Loucy (cell line): ENCODE measurements at regions not wholly inside any gene's neighbourhood (a gene's known extent, or its start where the extent isn't known, plus 50 kb on each side); places are given as distances from the start of the nearest gene placed in this dataset.

ENCODE experiments used
- H2AFZ ChIP-seq: fragments of 200-600 bp; sonication (generic); 2 replicates; pipeline ENCODE4 v1.6.0; 2016; ENCODE audit warnings: antibody characterized with exemption, mild to moderate bottlenecking, low read length, moderate library complexity
- H3F3A ChIP-seq: fragments of 200-600 bp; 2 replicates; pipeline ENCODE4 v1.6.0; 2016; ENCODE audit warnings: antibody characterized with exemption, low read depth, mild to moderate bottlenecking
- H3K27me3 ChIP-seq: fragments of 200-600 bp; sonication (generic); 2 replicates; pipeline ENCODE4 v1.6.1; 2014; ENCODE audit warnings: low read length, mild to moderate bottlenecking; ENCODE audit not compliant: insufficient read depth, poor library complexity, severe bottlenecking
- H3K36me3 ChIP-seq: fragments of 200-600 bp; sonication (generic); 2 replicates; pipeline ENCODE4 v1.6.1; 2016; ENCODE audit warnings: low read length; ENCODE audit not compliant: insufficient read depth
- H3K4me1 ChIP-seq: fragments of 200-600 bp; sonication (generic); 2 replicates; pipeline ENCODE4 v1.5.1; 2014; ENCODE audit warnings: low read length, mild to moderate bottlenecking; ENCODE audit not compliant: insufficient read depth, poor library complexity, severe bottlenecking
- H3K4me2 ChIP-seq: fragments of 200-600 bp; sonication (generic); 2 replicates; pipeline ENCODE4 v1.6.0; 2014; ENCODE audit warnings: antibody characterized with exemption, low read length, low read depth, mild to moderate bottlenecking; ENCODE audit not compliant: poor library complexity, severe bottlenecking
- H3K4me3 ChIP-seq: fragments of 200-600 bp; sonication (generic); 2 replicates; pipeline ENCODE4 v1.5.1; 2014; ENCODE audit warnings: low read length, mild to moderate bottlenecking, mixed read lengths; ENCODE audit not compliant: poor library complexity, severe bottlenecking
- H3K79me2 ChIP-seq: fragments of 200-600 bp; sonication (generic); 2 replicates; pipeline ENCODE4 v1.6.1; 2014; ENCODE audit warnings: low read length; ENCODE audit not compliant: insufficient read depth
- H3K9ac ChIP-seq: fragments of 200-600 bp; sonication (generic); 2 replicates; pipeline ENCODE4 v1.6.0; 2014; ENCODE audit warnings: mild to moderate bottlenecking, low read depth, low read length, moderate library complexity; ENCODE audit not compliant: poor library complexity, severe bottlenecking
- H3K9me2 ChIP-seq: fragments of 200-600 bp; sonication (generic); replicated peaks from 2 replicates; pipeline ENCODE4 v1.6.1; 2016; ENCODE audit warnings: low read depth, low read length, mixed read lengths
- H3K9me3 ChIP-seq: fragments of 200-600 bp; sonication (generic); 2 replicates; pipeline ENCODE4 v1.6.1; 2014; ENCODE audit warnings: mild to moderate bottlenecking, antibody characterized with exemption, low read length, low read depth; ENCODE audit not compliant: insufficient read depth
- H4K20me1 ChIP-seq: fragments of 200-600 bp; sonication (generic); 2 replicates; pipeline ENCODE4 v1.6.0; 2014; ENCODE audit warnings: antibody characterized with exemption, low read length, mild to moderate bottlenecking; ENCODE audit not compliant: insufficient read depth, poor library complexity, severe bottlenecking
- EZH2phosphoT487 ChIP-seq: fragments of 200-600 bp; IDR thresholded peaks from 2 replicates; pipeline ENCODE4 v1.6.1; 2018; ENCODE audit warnings: antibody characterized with exemption, mild to moderate bottlenecking, moderate library complexity, borderline replicate concordance
- TF ChIP-seq, protein P1 (sequence below): fragments of 200-600 bp; sonication (generic); conservative IDR thresholded peaks from 2 replicates; pipeline ENCODE4 v1.5.1; 2014; ENCODE audit warnings: mild to moderate bottlenecking, antibody characterized with exemption, low read length

DNA sequence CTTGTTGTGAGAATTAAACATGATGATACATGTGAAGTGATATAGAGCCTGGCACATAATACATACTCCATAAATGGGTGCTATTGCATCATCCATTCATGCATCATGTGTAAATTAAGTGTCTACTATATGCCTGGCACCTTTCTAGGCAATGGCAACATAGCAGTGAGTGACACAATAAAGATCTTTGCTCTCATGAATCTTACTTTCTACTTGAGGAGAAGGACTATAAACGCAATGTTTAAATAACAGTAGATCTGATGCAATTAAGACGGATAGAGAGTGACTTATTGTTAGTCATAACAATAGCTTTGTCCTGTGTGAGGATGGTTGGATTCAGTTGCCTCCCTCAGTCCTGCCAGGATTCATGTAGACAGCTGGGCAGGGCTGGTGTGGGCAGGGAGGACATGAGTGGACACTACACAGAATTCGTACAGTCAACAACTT is 88.4 kb upstream of the NPAS2 start:
- H3K79me2 ChIP-seq: no peaks in the 10 kb centered on the region
- no peaks in the 10 kb centered on the region for H3K9me2 ChIP-seq
- no peak overlapping the region for H3K4me3 ChIP-seq
- H3K27me3 ChIP-seq: no peaks in the 10 kb centered on the region
- no peaks in the 10 kb centered on the region for H3K36me3 ChIP-seq
- H3K9me3 ChIP-seq: peaks cover 6% of the 10 kb centered on the region; the same call in 1 of the 2 replicates
- H3K4me2 ChIP-seq: no peak overlapping the region
- H3F3A ChIP-seq: no peaks in the 10 kb centered on the region
- H3K4me1 ChIP-seq: no peaks in the 10 kb centered on the region
- H3K9ac ChIP-seq: no peak overlapping the region
- TF ChIP-seq, protein P1, sequence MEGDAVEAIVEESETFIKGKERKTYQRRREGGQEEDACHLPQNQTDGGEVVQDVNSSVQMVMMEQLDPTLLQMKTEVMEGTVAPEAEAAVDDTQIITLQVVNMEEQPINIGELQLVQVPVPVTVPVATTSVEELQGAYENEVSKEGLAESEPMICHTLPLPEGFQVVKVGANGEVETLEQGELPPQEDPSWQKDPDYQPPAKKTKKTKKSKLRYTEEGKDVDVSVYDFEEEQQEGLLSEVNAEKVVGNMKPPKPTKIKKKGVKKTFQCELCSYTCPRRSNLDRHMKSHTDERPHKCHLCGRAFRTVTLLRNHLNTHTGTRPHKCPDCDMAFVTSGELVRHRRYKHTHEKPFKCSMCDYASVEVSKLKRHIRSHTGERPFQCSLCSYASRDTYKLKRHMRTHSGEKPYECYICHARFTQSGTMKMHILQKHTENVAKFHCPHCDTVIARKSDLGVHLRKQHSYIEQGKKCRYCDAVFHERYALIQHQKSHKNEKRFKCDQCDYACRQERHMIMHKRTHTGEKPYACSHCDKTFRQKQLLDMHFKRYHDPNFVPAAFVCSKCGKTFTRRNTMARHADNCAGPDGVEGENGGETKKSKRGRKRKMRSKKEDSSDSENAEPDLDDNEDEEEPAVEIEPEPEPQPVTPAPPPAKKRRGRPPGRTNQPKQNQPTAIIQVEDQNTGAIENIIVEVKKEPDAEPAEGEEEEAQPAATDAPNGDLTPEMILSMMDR: no peak
- TF ChIP-seq EZH2phosphoT487: no peak
- H4K20me1 ChIP-seq: no peaks in the 10 kb centered on the region
- no peak overlapping the region for H2AFZ ChIP-seq

DNA sequence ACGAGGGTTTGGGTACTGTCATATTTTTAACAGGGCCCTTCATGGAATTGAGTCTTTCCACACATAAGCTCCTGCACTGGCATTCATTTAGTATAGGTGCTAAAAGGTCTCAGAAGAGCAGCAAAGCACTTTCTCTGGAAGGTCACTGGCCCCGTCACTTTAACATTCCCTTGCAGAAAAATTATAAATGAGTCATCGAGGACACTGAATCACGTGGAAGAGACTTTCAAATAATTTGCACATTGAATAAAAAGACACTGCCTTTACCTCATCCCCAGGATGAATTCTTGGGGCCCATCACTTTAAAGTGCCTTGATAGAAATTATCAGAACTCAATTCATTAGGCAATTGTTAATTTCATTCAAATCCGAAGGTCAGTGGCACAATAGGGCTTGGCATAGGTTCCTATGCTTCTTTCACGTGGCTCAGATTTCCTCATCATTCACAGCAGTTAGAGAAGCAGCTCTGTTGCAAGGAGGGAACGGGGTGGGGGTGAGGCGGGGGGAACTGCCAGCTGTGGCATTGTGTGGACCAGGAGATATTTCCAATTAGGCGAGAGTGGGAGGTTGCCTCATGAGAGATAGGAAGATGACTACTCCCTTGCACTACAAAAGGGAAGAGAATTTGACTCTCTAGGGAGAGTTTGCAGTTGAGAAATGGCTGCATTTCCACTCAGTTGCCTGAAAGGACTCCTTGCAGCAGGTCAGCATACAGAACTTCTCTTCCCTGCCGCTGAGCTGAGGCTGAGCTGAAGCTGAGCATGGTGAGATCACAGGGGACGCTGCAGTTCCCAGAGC is 86.3 kb upstream of the NPAS2 start:
- Histone ChIP-seq H4K20me1 (no peaks in the 10 kb centered on the region), H3K4me1 (no peaks in the 10 kb centered on the region), H3K9me3 (peaks cover 6% of the 10 kb centered on the region; the same call in 1 of the 2 replicates), H3K9ac (no peak overlapping the region), H3K27me3 (no peaks in the 10 kb centered on the region), H3K9me2 (no peaks in the 10 kb centered on the region), H3K4me3 (no peak overlapping the region), H3K4me2 (no peak overlapping the region), H3K79me2 (no peaks in the 10 kb centered on the region), H2AFZ (no peak overlapping the region), H3F3A (no peaks in the 10 kb centered on the region), H3K36me3 (no peaks in the 10 kb centered on the region)
- TF ChIP-seq EZH2phosphoT487: no peak
- TF ChIP-seq, protein P1: no peak

DNA sequence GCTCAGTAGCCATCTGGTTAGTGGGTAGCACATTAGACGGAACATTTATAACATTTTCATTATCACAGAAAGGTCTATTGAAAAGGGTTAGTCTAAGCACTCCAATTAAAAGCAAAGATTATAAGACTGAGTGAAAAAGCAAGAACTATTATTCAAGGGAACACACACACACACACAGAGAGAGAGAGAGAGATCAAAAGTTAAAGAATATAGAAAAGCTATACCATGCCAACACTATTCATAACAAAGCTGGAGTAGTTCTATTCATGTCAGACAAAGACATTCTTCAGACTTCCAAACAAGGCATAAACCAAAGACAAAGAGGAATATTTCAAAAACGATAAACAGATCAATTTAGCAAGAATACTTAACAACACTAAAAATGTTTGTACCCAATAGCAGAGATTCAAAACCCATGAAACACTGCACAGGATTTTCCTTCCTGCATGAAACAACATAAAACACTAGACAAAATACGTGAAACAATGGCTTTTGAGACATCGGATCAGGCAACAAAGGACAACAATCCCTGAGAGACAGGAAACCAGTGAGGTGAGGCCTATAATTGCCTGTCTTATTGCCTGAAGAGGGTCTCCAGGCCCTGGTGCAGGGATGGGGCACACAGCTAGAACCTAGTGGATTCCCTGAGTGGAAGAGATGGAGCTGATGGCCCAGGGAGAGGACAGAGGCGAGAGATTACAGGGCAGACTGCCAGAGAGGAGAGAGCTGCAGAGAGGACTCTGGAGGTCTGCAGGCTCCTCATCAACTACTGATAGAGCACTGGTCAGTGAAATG is 83.6 kb upstream of the NPAS2 start:
- H3K79me2 ChIP-seq: no peaks in the 10 kb centered on the region
- no peak overlapping the region for H2AFZ ChIP-seq
- H3K9ac ChIP-seq: no peak overlapping the region
- no peaks in the 10 kb centered on the region for H3K4me1 ChIP-seq
- H3K27me3 ChIP-seq: no peaks in the 10 kb centered on the region
- no peaks in the 10 kb centered on the region for H4K20me1 ChIP-seq
- TF ChIP-seq, protein P1: no peak
- TF ChIP-seq EZH2phosphoT487: no peak
- H3K4me2 ChIP-seq: no peak overlapping the region
- no peaks in the 10 kb centered on the region for H3K36me3 ChIP-seq
- no peaks in the 10 kb centered on the region for H3F3A ChIP-seq
- H3K9me2 ChIP-seq: no peaks in the 10 kb centered on the region
- no peak overlapping the region for H3K4me3 ChIP-seq
- H3K9me3 ChIP-seq: no peaks in the 10 kb centered on the region
